Adipocyte (in vitro differentiated cells): ENCODE measurements at regions not wholly inside any gene's neighbourhood (a gene's known extent, or its start where the extent isn't known, plus 50 kb on each side); places are given as distances from the start of the nearest gene placed in this dataset.
"Not testable (repeated sequence)": the region's sequence is repeated elsewhere in the genome, so short reads cannot be mapped to it uniquely, and the experiment has no call there.

Experiments used
- DNase-seq: peaks from one replicate; pipeline ENCODE4 v3.0.0-alpha.2; 2015; ENCODE audit warnings: low read depth
- H3K27me3 ChIP-seq: replicated peaks from 2 replicates; pipeline ENCODE4 v1.7.0; 2013; ENCODE audit warnings: mild to moderate bottlenecking, low read length, moderate library complexity; ENCODE audit not compliant: control insufficient read depth, insufficient read depth
- H3K36me3 ChIP-seq: 2 replicates; pipeline ENCODE4 v1.7.0; 2013; ENCODE audit warnings: low read length, mild to moderate bottlenecking, moderate library complexity; ENCODE audit not compliant: control insufficient read depth, insufficient read depth, severe bottlenecking
- H3K4me1 ChIP-seq: 2 replicates; pipeline ENCODE4 v1.7.0; 2013; ENCODE audit warnings: mild to moderate bottlenecking, low read length, moderate library complexity; ENCODE audit not compliant: control insufficient read depth, insufficient read depth
- H3K4me3 ChIP-seq: 2 replicates; pipeline ENCODE4 v1.7.0; 2013; ENCODE audit warnings: mild to moderate bottlenecking, low read length, moderate library complexity
- H3K9ac ChIP-seq: 2 replicates; pipeline ENCODE4 v1.7.0; 2013; ENCODE audit warnings: mild to moderate bottlenecking, low read length, moderate library complexity
- H3K9me3 ChIP-seq: 2 replicates; pipeline ENCODE4 v1.7.0; 2013; ENCODE audit warnings: mild to moderate bottlenecking, low read length, moderate library complexity; ENCODE audit not compliant: control insufficient read depth

GRCh38 chr10:62498271-62498670 lies 124.1 kb downstream of the ZNF365 start:
- peaks cover 18% of the 10 kb centered on the region for H3K4me1 ChIP-seq
- H3K9me3 ChIP-seq: peaks cover 4% of the 10 kb centered on the region
- peaks cover 4% of the 10 kb centered on the region for H3K27me3 ChIP-seq
- H3K9ac ChIP-seq: no peak overlapping the region
- no peaks in the 10 kb centered on the region for H3K36me3 ChIP-seq
- no peak overlapping the region for H3K4me3 ChIP-seq
- DNase-seq: no peak

GRCh38 chr10:62500116-62500515 lies 125.9 kb downstream of the ZNF365 start:
- DNase-seq, H3K4me1 ChIP-seq, H3K4me3 ChIP-seq: not testable (repeated sequence)

GRCh38 chr10:62501547-62501946 lies 127.4 kb downstream of the ZNF365 start:
- no peaks in the 10 kb centered on the region for H3K36me3 ChIP-seq
- no peak overlapping the region for H3K9ac ChIP-seq
- H3K9me3 ChIP-seq: peaks cover 4% of the 10 kb centered on the region
- peaks cover 5% of the 10 kb centered on the region for H3K4me1 ChIP-seq
- no peak overlapping the region for H3K4me3 ChIP-seq
- peak; percentile 22 for DNase-seq
- peaks cover 4% of the 10 kb centered on the region for H3K27me3 ChIP-seq

More at GRCh38 chr10:62500116-62500515, 125.9 kb downstream of the ZNF365 start:
- H3K27me3 ChIP-seq, H3K36me3 ChIP-seq, H3K9me3 ChIP-seq, H3K9ac ChIP-seq: not testable (repeated sequence)

- Histone ChIP-seq H3K4me3 (no peak overlapping the region), H3K4me1 (peaks cover 5% of the 10 kb centered on the region), H3K9me3 (peaks cover 4% of the 10 kb centered on the region), H3K36me3 (no peaks in the 10 kb centered on the region), H3K9ac (no peak overlapping the region), H3K27me3 (no peaks in the 10 kb centered on the region)
- DNase-seq: no peak
Measured at GRCh38 chr10:62502995-62503613, 128.9 kb downstream of the ZNF365 start.

- Histone ChIP-seq H3K4me3 (no peak overlapping the region), H3K9me3 (peaks cover 4% of the 10 kb centered on the region), H3K9ac (no peak overlapping the region), H3K27me3 (no peaks in the 10 kb centered on the region), H3K36me3 (no peaks in the 10 kb centered on the region), H3K4me1 (peaks cover 5% of the 10 kb centered on the region)
- no peak for DNase-seq
Measured at GRCh38 chr10:62503872-62504271, 129.7 kb downstream of the ZNF365 start.

- Histone ChIP-seq H3K9me3 (no peaks in the 10 kb centered on the region), H3K27me3 (no peaks in the 10 kb centered on the region), H3K36me3 (no peaks in the 10 kb centered on the region), H3K9ac (no peak overlapping the region), H3K4me3 (no peak overlapping the region), H3K4me1 (peaks cover 10% of the 10 kb centered on the region)
- DNase-seq: no peak
Measured at GRCh38 chr10:62506371-62506770, 132.2 kb downstream of the ZNF365 start.

GRCh38 chr10:62511238-62511637 lies 137.1 kb downstream of the ZNF365 start:
- H3K36me3 ChIP-seq: no peaks in the 10 kb centered on the region
- H3K9me3 ChIP-seq: no peaks in the 10 kb centered on the region
- DNase-seq: no peak
- peaks cover 4% of the 10 kb centered on the region for H3K4me1 ChIP-seq
- H3K4me3 ChIP-seq: no peak overlapping the region
- H3K27me3 ChIP-seq: no peaks in the 10 kb centered on the region
- H3K9ac ChIP-seq: no peak overlapping the region

GRCh38 chr10:62511656-62512055 lies 137.5 kb downstream of the ZNF365 start:
- DNase-seq: no peak
- Histone ChIP-seq H3K4me1 (peaks cover 5% of the 10 kb centered on the region), H3K9ac (no peak overlapping the region), H3K36me3 (no peaks in the 10 kb centered on the region), H3K9me3 (no peaks in the 10 kb centered on the region), H3K27me3 (no peaks in the 10 kb centered on the region), H3K4me3 (no peak overlapping the region)

- Histone ChIP-seq H3K9me3 (no peaks in the 10 kb centered on the region), H3K36me3 (no peaks in the 10 kb centered on the region), H3K4me3 (no peak overlapping the region), H3K27me3 (no peaks in the 10 kb centered on the region), H3K4me1 (peaks cover 17% of the 10 kb centered on the region), H3K9ac (no peak overlapping the region)
- no peak for DNase-seq
Measured at GRCh38 chr10:62512732-62513475, 138.7 kb downstream of the ZNF365 start.

- DNase-seq: no peak
- H3K36me3 ChIP-seq: no peaks in the 10 kb centered on the region
- no peak overlapping the region for H3K9ac ChIP-seq
- H3K27me3 ChIP-seq: no peaks in the 10 kb centered on the region
- peaks cover 21% of the 10 kb centered on the region for H3K4me1 ChIP-seq
- no peak overlapping the region for H3K4me3 ChIP-seq
- H3K9me3 ChIP-seq: no peaks in the 10 kb centered on the region
Measured at GRCh38 chr10:62514079-62514693, 140.0 kb downstream of the ZNF365 start.

- Histone ChIP-seq H3K4me1 (peaks cover 16% of the 10 kb centered on the region), H3K27me3 (no peaks in the 10 kb centered on the region), H3K9me3 (no peaks in the 10 kb centered on the region)
Measured at GRCh38 chr10:62517252-62517651, 143.1 kb downstream of the ZNF365 start.

More at GRCh38 chr10:62517252-62517651, 143.1 kb downstream of the ZNF365 start:
- DNase-seq: no peak
- Histone ChIP-seq H3K36me3 (no peaks in the 10 kb centered on the region), H3K9ac (no peak overlapping the region), H3K4me3 (no peak overlapping the region)
